ENCODE measurements at regions not wholly inside any gene's neighbourhood (a gene's known extent, or its start where the extent isn't known, plus 50 kb on each side); places are given as distances from the start of the nearest gene placed in this dataset.
A peak's percentile ranks its signal among the peaks of the same experiment; 100 is the strongest.

- peak; percentile 53 for DNase-seq (ENCODE audit: low read depth)
- H3K4me3 ChIP-seq (ENCODE audit: low read length) = no peak overlapping the region
- no peak for TF ChIP-seq CTCF (conservative IDR thresholded peaks at IDR 0.05; ENCODE audit: low read length)
Measured at GRCh38 chr18:67730886-67731285, 214.4 kb upstream of the DSEL start.

DNA sequence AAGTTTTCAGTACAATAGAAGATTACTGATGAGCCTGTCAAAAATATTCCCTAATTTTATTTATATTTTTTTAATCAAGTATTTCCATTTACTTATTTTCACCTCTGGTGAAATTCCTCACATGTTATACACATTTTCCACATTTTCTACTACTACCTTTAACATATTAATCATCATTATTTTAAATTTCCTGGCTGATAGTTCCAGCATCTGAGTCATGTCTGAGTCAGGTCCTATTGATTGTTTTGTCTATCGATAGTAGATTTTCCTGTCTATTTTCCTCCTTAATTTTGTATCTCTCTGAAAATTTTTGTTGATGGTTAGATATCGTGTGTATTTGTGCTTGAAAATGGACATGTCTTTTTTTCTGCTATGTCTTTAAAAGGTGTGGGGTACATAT, 211.8 kb upstream of the DSEL start:
- no peak overlapping the region for H3K4me3 ChIP-seq (ENCODE audit: low read length)
- TF ChIP-seq CTCF (conservative IDR thresholded peaks at IDR 0.05; ENCODE audit: low read length) = no peak
- no peak for DNase-seq (ENCODE audit: low read depth)

DNA sequence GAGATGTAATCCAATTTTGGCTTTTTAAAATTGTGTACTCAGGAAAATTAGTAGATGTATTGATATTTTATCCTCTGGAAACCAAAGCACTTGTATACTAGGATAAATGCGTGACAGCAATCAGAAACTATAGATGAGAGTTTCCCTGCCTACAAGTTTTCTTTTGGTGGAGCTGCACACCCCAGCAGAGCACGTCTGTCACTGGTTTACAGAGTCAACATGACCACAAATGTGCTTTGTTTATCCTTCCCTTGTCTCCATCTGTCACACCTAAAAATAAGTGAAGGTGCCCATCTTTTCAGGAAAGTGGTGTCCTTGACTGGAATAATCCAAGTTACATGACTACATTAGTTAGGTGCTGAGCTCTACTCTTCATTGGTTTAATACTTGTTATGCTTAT, 210.4 kb upstream of the DSEL start:
- DNase-seq (ENCODE audit: low read depth) = no peak
- H3K4me3 ChIP-seq (ENCODE audit: low read length) = no peak overlapping the region
- no peak for TF ChIP-seq CTCF (conservative IDR thresholded peaks at IDR 0.05; ENCODE audit: low read length)

DNA sequence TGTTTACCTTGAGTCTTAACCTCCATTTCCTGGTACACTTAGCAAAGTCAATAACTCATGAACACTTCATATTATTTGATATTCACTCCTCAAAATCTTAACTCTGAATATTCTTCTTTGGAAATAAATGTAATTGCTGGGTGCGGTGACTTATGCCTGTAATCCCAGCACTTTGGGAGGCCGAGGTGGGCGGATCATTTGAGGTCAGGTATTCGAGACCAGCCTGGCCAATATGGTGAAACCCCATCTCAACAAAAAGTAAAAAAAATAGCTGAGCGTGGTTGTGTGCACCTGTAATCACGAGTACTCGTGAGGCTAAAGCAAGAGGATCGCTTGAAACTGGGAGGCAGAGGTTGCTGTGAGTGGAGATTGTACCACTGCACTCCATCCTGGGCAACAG, 201.3 kb upstream of the DSEL start:
- DNase-seq (ENCODE audit: low read depth) = no peak
- H3K4me3 ChIP-seq (ENCODE audit: low read length) = no peak overlapping the region
- no peak for TF ChIP-seq CTCF (conservative IDR thresholded peaks at IDR 0.05; ENCODE audit: low read length)

- no peak for DNase-seq (ENCODE audit: low read depth)
- no peak for TF ChIP-seq CTCF (conservative IDR thresholded peaks at IDR 0.05; ENCODE audit: low read length)
- no peak overlapping the region for H3K4me3 ChIP-seq (ENCODE audit: low read length)
Measured at GRCh38 chr18:67715567-67715966, 199.0 kb upstream of the DSEL start.

DNA sequence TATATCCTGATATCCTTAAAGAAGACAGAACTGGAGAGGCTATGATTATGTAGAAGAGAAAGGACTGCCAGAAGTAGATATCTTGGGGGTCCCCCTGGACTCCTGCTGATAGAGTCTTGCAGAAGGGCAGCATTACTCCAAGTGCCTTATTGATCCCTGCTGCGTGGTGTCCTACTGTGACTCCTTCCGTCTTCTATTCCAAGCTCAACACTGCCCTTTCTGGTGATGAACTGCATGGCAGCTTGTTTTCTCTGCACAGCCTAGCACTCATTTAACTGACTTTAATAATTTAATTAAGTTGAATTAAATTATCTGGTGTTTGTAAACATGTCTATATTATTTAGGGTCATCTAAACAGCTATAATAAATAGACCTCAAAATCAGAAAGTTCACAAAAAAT, 194.1 kb upstream of the DSEL start:
- TF ChIP-seq CTCF (conservative IDR thresholded peaks at IDR 0.05; ENCODE audit: low read length) = no peak
- no peak for DNase-seq (ENCODE audit: low read depth)
- no peak overlapping the region for H3K4me3 ChIP-seq (ENCODE audit: low read length)

- H3K4me3 ChIP-seq (ENCODE audit: low read length) = no peak overlapping the region
- DNase-seq (ENCODE audit: low read depth) = no peak
- TF ChIP-seq CTCF (conservative IDR thresholded peaks at IDR 0.05; ENCODE audit: low read length) = no peak
Measured at GRCh38 chr18:67705748-67706147, 189.2 kb upstream of the DSEL start.
